PC-3 (cell line): ENCODE measurements at regions not wholly inside any gene's neighbourhood (a gene's known extent, or its start where the extent isn't known, plus 50 kb on each side); places are given as distances from the start of the nearest gene placed in this dataset.
A peak's percentile ranks its signal among the peaks of the same experiment; 100 is the strongest.

Source experiments
- ATAC-seq: fragments of 200-7000 bp; cut with Tn5 transposase; 2 replicates; pipeline ENCODE4 v1.9.1; 2020; ENCODE audit warnings: mild to moderate bottlenecking, moderate library complexity
- BruUV-seq: library from RNA; stranded (reverse); fragments of 400-500 nt; replicated peaks from 2 replicates; lab custom pipeline; 2021; lab: Mats Ljungman, UMichigan
- CTCF ChIA-PET: fragments of 300-600 bp; sonication (Branson Sonifier 250); formaldehyde crosslinking; loops from one replicate; lab custom pipeline; 2022; ENCODE audit warnings: antibody characterized with exemption; lab: Charles Lee
- POLR2A ChIA-PET: fragments of 300-600 bp; sonication (Branson Sonifier 250); formaldehyde crosslinking; loops from one replicate; lab custom pipeline; 2022; ENCODE audit warnings: antibody characterized with exemption; ENCODE audit not compliant: unreplicated experiment; lab: Charles Lee
- DNase-seq: peaks from one replicate; pipeline ENCODE4 v3.0.0-alpha.2; 2015
- H2AFZ ChIP-seq: fragments of 300-600 bp; sonication (generic); 2 replicates; pipeline ENCODE4 v1.6.0; 2016; ENCODE audit warnings: antibody characterized with exemption, low read length
- H3F3A ChIP-seq: fragments of 300-600 bp; sonication (generic); one replicate; pipeline ENCODE4 v1.6.0; 2017; ENCODE audit warnings: antibody characterized with exemption, low read length, control low read depth, mild to moderate bottlenecking; ENCODE audit not compliant: unreplicated experiment
- H3K27ac ChIP-seq: fragments of 300-600 bp; sonication (generic); 2 replicates; pipeline ENCODE4 v1.5.1; 2016; ENCODE audit warnings: mild to moderate bottlenecking, low read length
- H3K27me3 ChIP-seq: fragments of 300-600 bp; sonication (generic); 2 replicates; pipeline ENCODE4 v1.6.1; 2016; ENCODE audit warnings: low read length, mixed read lengths
- H3K36me3 ChIP-seq: fragments of 300-600 bp; sonication (generic); 2 replicates; pipeline ENCODE4 v1.6.1; 2016; ENCODE audit warnings: low read depth, mixed run types, low read length, mixed read lengths
- H3K4me1 ChIP-seq: fragments of 300-600 bp; sonication (generic); 2 replicates; pipeline ENCODE4 v1.5.1; 2016; ENCODE audit warnings: low read length; ENCODE audit not compliant: insufficient read depth
- H3K4me2 ChIP-seq: fragments of 300-600 bp; sonication (generic); 2 replicates; pipeline ENCODE4 v1.6.0; 2016; ENCODE audit warnings: low read length
- H3K4me3 ChIP-seq: fragments of 300-600 bp; sonication (generic); 2 replicates; pipeline ENCODE4 v1.5.1; 2016; ENCODE audit warnings: mild to moderate bottlenecking, low read length, mixed read lengths
- H3K79me2 ChIP-seq: fragments of 300-600 bp; sonication (generic); 2 replicates; pipeline ENCODE4 v1.6.1; 2017; ENCODE audit warnings: low read length, mixed read lengths
- H3K9ac ChIP-seq: fragments of 300-600 bp; sonication (generic); 2 replicates; pipeline ENCODE4 v1.6.0; 2016; ENCODE audit warnings: mild to moderate bottlenecking, low read length
- H3K9me2 ChIP-seq: fragments of 300-600 bp; sonication (generic); replicated peaks from 2 replicates; pipeline ENCODE4 v1.6.1; 2016; ENCODE audit warnings: mixed run types, low read length, mixed read lengths
- H3K9me3 ChIP-seq: fragments of 300-600 bp; sonication (generic); 2 replicates; pipeline ENCODE4 v1.6.1; 2016; ENCODE audit warnings: low read length, mixed read lengths
- H4K20me1 ChIP-seq: fragments of 300-600 bp; sonication (generic); 2 replicates; pipeline ENCODE4 v1.6.1; 2016; ENCODE audit warnings: low read length, mixed read lengths
- EZH2 ChIP-seq: fragments of 300-600 bp; sonication (generic); IDR thresholded peaks from one replicate; pipeline ENCODE4 v1.6.1; 2017; ENCODE audit warnings: antibody characterized with exemption, mild to moderate bottlenecking, low read length; ENCODE audit not compliant: unreplicated experiment
- EZH2phosphoT487 ChIP-seq: fragments of 300-600 bp; sonication (generic); IDR thresholded peaks from 2 replicates; pipeline ENCODE4 v1.6.1; 2018; ENCODE audit warnings: mild to moderate bottlenecking, antibody characterized with exemption, low read length, borderline replicate concordance
- intact Hi-C: fragments of 100-400 bp; cut with micrococcal nuclease; formaldehyde crosslinking; loops from 2 replicates; pipeline ENCODE4 v1.9.0; 2023
- TF ChIP-seq, protein P1 (sequence below): fragments of 300-600 bp; sonication (generic); conservative IDR thresholded peaks from 2 replicates; pipeline ENCODE4 v1.5.1; 2017; ENCODE audit warnings: antibody characterized with exemption, low read depth, mild to moderate bottlenecking, low read length

DNA sequence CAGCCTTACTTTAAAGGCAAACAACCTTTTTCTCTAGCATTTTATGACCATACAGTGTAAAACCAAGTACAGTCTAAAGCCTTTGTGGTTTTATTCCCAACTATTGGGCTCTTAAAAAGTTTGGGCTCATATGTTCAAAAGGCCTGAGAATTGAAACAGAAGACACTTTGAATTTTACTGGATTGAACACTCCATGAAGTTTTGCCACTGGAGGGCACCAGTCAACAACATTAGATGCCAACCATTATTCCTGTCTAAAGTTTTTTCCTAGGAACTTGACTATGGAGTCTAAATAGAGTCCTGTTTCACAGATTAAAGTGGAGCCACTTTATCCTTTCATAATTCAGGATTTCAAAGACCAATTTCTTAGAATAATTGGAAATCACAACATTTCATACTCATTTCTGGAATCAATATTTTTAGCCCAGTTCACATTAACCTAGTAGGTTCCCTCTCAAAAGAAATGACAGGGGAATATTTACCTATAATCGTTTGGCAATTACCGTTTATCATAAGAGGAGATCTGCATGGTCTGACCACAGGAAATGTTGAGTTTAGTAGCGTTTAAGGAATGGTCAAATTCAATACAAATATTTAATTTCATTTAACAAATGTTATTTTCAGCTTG, 244.1 kb upstream of the PDZRN3 start:
- BruUV-seq: no TSS peak
- no peak overlapping the region for H2AFZ ChIP-seq

DNA sequence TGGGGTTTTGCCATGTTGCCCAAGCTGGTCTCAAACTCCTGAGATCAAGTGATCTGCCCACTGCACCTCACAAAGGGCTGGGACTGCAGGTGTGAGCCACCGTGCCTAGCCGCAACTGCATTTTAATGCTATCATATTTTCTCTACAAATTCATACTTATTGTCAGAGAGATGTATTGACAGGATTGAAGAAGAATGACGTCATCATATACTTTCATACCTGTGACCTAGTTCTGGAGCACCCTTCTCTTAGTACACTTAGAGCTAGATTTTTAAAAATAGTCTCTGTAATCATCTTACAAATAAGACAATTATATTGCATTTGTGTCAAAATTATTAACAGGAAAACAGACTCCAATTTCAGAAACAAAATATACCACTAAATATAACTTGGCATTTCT, 242.8 kb upstream of the PDZRN3 start:
- no peaks in the 10 kb centered on the region for H3K36me3 ChIP-seq
- H3K27me3 ChIP-seq: no peaks in the 10 kb centered on the region
- no peak overlapping the region for H3K4me2 ChIP-seq
- H3K9ac ChIP-seq: no peak overlapping the region
- ATAC-seq (no peak), DNase-seq (no peak)
- H3K27ac ChIP-seq: no peak overlapping the region
- CTCF ChIA-PET: no interaction called here
- no peaks in the 10 kb centered on the region for H3K9me2 ChIP-seq
- no TSS peak for BruUV-seq
- H3K79me2 ChIP-seq: no peaks in the 10 kb centered on the region
- POLR2A ChIA-PET: no interaction called here
- no peak overlapping the region for H2AFZ ChIP-seq
- intact Hi-C loops: no loop called here
- TF ChIP-seq EZH2phosphoT487: no peak
- TF ChIP-seq EZH2: no peak
- TF ChIP-seq, protein P1, sequence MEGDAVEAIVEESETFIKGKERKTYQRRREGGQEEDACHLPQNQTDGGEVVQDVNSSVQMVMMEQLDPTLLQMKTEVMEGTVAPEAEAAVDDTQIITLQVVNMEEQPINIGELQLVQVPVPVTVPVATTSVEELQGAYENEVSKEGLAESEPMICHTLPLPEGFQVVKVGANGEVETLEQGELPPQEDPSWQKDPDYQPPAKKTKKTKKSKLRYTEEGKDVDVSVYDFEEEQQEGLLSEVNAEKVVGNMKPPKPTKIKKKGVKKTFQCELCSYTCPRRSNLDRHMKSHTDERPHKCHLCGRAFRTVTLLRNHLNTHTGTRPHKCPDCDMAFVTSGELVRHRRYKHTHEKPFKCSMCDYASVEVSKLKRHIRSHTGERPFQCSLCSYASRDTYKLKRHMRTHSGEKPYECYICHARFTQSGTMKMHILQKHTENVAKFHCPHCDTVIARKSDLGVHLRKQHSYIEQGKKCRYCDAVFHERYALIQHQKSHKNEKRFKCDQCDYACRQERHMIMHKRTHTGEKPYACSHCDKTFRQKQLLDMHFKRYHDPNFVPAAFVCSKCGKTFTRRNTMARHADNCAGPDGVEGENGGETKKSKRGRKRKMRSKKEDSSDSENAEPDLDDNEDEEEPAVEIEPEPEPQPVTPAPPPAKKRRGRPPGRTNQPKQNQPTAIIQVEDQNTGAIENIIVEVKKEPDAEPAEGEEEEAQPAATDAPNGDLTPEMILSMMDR: no peak
- H3K9me3 ChIP-seq: 0 out of 2 replicates have a peak, but pooled peaks cover 3% of the 10 kb centered on the region
- H3F3A ChIP-seq: no peaks in the 10 kb centered on the region
- no peaks in the 10 kb centered on the region for H4K20me1 ChIP-seq
- no peak overlapping the region for H3K4me3 ChIP-seq
- no peaks in the 10 kb centered on the region for H3K4me1 ChIP-seq

More for the DNA sequence above, 244.1 kb upstream of the PDZRN3 start:
- Histone ChIP-seq H3K4me1 (no peaks in the 10 kb centered on the region), H3K4me3 (no peak overlapping the region), H3K9ac (no peak overlapping the region), H3K27me3 (no peaks in the 10 kb centered on the region), H3K4me2 (no peak overlapping the region), H3K36me3 (no peaks in the 10 kb centered on the region), H3K27ac (no peak overlapping the region), H3K9me3 (0 out of 2 replicates have a peak, but pooled peaks cover 11% of the 10 kb centered on the region), H4K20me1 (no peaks in the 10 kb centered on the region), H3K9me2 (no peaks in the 10 kb centered on the region), H3K79me2 (no peaks in the 10 kb centered on the region), H3F3A (no peaks in the 10 kb centered on the region)
- peak; percentile 20; the same call in 1 of the 2 replicates for ATAC-seq
- DNase-seq: peak; percentile 49
- intact Hi-C loops: loop anchor here (1.0 kb wide), 1 partner anchor 1302 kb away; no protein-coding TSS in a partner anchor
- CTCF ChIA-PET: no interaction called here
- TF ChIP-seq EZH2: no peak
- no peak for TF ChIP-seq EZH2phosphoT487
- TF ChIP-seq, protein P1: peak; percentile 74
- POLR2A ChIA-PET: no interaction called here

DNA sequence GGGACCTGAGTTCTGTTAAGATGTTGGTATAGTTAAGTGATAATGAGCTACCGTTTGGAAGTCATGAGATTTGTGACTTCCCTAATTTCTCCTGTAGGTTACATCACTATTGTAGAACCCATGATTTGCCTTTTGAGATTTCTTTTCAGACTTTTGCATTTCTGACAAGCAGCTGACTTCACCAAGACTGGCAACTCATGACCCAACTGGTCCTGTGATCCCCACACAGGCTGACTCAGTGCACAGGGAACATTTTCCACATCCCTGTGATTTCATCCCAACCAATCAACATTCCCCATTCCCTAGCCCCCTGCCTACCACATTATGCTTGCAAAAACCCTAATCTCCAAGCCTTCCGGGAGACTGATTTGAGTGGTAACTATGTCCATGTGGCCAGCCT, 242.1 kb upstream of the PDZRN3 start:
- ATAC-seq: no peak
- Histone ChIP-seq H3K4me1 (no peaks in the 10 kb centered on the region), H4K20me1 (no peaks in the 10 kb centered on the region), H3K27me3 (no peaks in the 10 kb centered on the region), H3K4me3 (no peak overlapping the region), H3K9ac (no peak overlapping the region), H3K9me3 (no peaks in the 10 kb centered on the region), H3K27ac (no peak overlapping the region), H3F3A (no peaks in the 10 kb centered on the region), H3K36me3 (no peaks in the 10 kb centered on the region), H3K79me2 (no peaks in the 10 kb centered on the region), H2AFZ (no peak overlapping the region), H3K9me2 (no peaks in the 10 kb centered on the region), H3K4me2 (no peak overlapping the region)
- DNase-seq: no peak
- POLR2A ChIA-PET: no interaction called here
- TF ChIP-seq EZH2phosphoT487: no peak
- no peak for TF ChIP-seq EZH2
- TF ChIP-seq, protein P1: no peak
- BruUV-seq: no TSS peak
- CTCF ChIA-PET: no interaction called here
- intact Hi-C loops: no loop called here
